GM12891 (cell line): ENCODE measurements at regions not wholly inside any gene's neighbourhood (a gene's known extent, or its start where the extent isn't known, plus 50 kb on each side); places are given as distances from the start of the nearest gene placed in this dataset.

Source experiments
- DNase-seq: peaks from one replicate; pipeline ENCODE4 v3.0.0; 2011; ENCODE audit warnings: low spot score; ENCODE audit not compliant: insufficient read length
- FAIRE-seq: peaks from 2 replicates; lab custom pipeline; 2011; peaks lifted over from hg19 to GRCh38; lab: Jason Lieb, UNC
- PAX5 ChIP-seq: IDR thresholded peaks from 2 replicates; pipeline ENCODE4 v1.6.1; 2011; ENCODE audit warnings: low read length, moderate library complexity, mild to moderate bottlenecking; ENCODE audit not compliant: insufficient read depth, severe bottlenecking
- POLR2A ChIP-seq: IDR thresholded peaks from 2 replicates; pipeline ENCODE4 v1.6.1; 2011; ENCODE audit warnings: low read depth, low read length, control low read depth
- POLR2AphosphoS5 ChIP-seq: IDR thresholded peaks from 2 replicates; pipeline ENCODE4 v1.6.1; 2011; ENCODE audit warnings: low read depth, low read length, control low read depth
- POU2F2 ChIP-seq: IDR thresholded peaks from 2 replicates; pipeline ENCODE4 v1.6.1; 2011; ENCODE audit warnings: low read depth, mild to moderate bottlenecking, control low read depth, low read length, moderate library complexity
- SPI1 ChIP-seq: IDR thresholded peaks from 2 replicates; pipeline ENCODE4 v1.6.1; 2011; ENCODE audit warnings: low read depth, low read length, control low read depth
- TAF1 ChIP-seq: IDR thresholded peaks from 2 replicates; pipeline ENCODE4 v1.6.1; 2011; ENCODE audit warnings: low read depth, low read length, control low read depth

- no peak for TF ChIP-seq TAF1
- no peak for TF ChIP-seq POU2F2
- no peak for TF ChIP-seq PAX5
- TF ChIP-seq SPI1, result no peak
- no peak for TF ChIP-seq POLR2AphosphoS5
- TF ChIP-seq POLR2A, result no peak
- no peak for DNase-seq
- FAIRE-seq, result no peak
Measured at GRCh38 chr5:124478264-124478663, 268.2 kb downstream of the ZNF608 start.

DNA sequence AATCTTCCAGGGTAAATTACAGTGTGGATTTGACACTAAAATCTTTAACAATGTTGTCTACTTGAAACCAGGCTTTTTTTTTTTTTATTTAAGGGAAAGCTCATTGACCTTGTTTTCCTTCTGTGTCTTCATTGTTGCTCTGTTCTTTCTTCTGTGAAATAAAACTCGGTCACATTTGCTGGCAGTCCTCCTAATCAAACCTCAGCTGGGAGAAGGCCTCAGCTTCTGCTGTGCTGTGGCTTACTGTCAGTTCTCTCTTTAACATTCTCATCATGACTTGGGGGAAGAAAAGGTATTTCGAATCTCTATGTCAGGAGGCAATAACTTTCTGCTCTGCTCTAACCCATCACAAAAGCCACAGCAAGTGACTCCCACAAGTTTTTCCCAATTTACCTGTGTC lies 268.9 kb downstream of the ZNF608 start:
- TF ChIP-seq PAX5 (no peak), POLR2AphosphoS5 (no peak), SPI1 (no peak), POU2F2 (no peak), TAF1 (no peak), POLR2A (no peak)
- FAIRE-seq, result no peak
- no peak for DNase-seq

GRCh38 chr5:124477062-124477461 lies 269.4 kb downstream of the ZNF608 start:
- no peak for DNase-seq
- no peak for FAIRE-seq
- no peak for TF ChIP-seq POLR2AphosphoS5
- no peak for TF ChIP-seq TAF1
- no peak for TF ChIP-seq POLR2A
- TF ChIP-seq POU2F2, result no peak
- TF ChIP-seq PAX5, result no peak
- TF ChIP-seq SPI1, result no peak

DNA sequence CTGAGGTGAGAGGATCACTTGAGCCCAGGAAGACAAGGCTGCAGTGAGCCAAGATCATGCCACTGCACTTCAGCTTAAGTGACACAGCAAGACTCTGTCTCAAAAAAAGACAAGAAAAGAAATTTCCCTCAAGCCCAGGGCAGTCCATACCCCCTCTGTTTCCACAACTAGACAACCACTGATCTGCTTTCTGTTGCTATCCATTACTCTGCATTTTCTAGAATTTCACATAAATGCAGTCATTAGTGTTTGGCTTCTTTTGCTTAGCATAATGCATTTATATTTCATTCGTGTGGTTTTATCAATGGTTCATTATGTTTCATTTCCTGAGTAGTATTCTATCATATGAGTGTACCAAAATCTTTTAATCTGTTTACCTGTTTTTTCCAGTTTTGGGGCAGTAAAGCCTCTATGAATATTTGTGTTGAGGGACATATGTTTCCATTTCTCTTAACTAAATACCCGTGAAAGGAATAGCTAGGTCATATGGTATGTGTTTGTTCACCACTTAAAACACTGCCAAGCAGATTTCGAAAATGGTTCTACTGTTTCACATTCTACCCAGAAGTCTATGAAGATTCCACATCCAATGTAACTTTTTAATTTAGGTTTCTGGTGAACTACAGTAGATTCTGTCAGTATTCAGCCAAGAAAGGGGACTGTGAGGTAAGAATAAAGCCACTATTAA lies 271.8 kb downstream of the ZNF608 start:
- FAIRE-seq, result no peak
- no peak for DNase-seq
- TF ChIP-seq POU2F2 (no peak), TAF1 (no peak), PAX5 (no peak), POLR2A (no peak), SPI1 (no peak), POLR2AphosphoS5 (no peak)

DNA sequence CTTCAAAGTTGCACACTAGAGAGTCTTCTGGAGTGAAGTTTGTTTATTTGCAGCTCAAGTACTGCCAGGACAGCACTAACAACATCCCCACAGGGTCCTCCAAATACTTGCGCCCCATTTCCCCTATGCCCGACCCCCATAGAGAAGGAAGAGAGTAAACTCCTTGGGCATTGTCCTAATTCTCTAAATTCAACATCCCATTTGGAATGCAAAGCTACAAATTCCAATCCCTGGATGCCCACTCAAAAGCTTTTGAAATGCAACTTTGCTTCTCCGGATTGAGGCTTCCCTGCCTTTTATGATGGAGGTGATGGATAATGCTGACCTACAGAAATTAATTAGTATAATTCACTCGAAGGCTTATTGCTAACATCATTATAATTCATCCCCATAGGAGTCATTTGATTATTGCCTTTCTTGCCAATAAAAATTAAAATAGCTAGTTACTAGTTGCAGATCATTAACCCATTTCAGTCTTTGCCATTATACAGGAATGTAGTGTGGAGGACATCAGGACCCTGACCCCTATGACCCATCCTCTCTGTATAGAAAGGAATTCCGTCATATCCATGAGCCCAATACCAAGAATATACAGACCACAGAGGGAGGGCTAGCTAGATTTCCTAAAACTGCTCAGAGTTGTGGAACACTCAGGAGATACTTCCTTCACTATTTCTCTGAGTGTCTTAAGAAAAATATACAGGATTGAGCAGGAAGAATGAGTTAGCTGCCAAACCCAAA lies 277.6 kb downstream of the ZNF608 start:
- DNase-seq (no peak), FAIRE-seq (no peak)
- TF ChIP-seq POU2F2 (no peak), SPI1 (no peak), POLR2A (no peak), TAF1 (no peak), POLR2AphosphoS5 (no peak), PAX5 (no peak)

- FAIRE-seq, result no peak
Measured at GRCh38 chr5:124467745-124468144, 278.7 kb downstream of the ZNF608 start.

DNA sequence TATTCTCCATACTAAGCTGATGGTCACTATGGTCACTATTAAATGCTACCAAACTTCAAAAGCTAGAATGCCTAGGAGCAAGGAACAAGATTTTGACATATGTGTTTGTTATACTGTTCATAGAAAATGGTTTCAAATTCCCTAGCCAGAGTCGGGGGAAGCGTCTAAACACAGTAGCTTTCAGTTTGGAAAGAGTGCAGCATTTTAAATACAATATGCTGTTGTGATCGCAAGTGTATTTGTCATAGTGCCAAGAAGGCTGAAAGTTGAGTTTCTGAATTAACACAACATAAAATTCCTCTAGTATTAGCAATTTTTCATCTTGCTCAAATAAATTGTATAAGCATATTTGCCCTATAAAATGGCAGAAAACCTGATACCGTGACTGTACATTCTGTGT lies 280.4 kb downstream of the ZNF608 start:
- TF ChIP-seq PAX5 (no peak), SPI1 (no peak), POU2F2 (no peak), TAF1 (no peak), POLR2A (no peak), POLR2AphosphoS5 (no peak)
- DNase-seq (no peak), FAIRE-seq (no peak)

More at GRCh38 chr5:124467745-124468144, 278.7 kb downstream of the ZNF608 start:
- no peak for TF ChIP-seq POLR2A
- no peak for TF ChIP-seq PAX5
- no peak for TF ChIP-seq POLR2AphosphoS5
- no peak for TF ChIP-seq TAF1
- no peak for TF ChIP-seq POU2F2
- no peak for TF ChIP-seq SPI1
- DNase-seq, result no peak

- TF ChIP-seq POU2F2 (no peak), POLR2A (no peak), POLR2AphosphoS5 (no peak), PAX5 (no peak), SPI1 (no peak), TAF1 (no peak)
- DNase-seq, result no peak
- FAIRE-seq, result no peak
Measured at GRCh38 chr5:124463851-124464250, 282.6 kb downstream of the ZNF608 start.

DNA sequence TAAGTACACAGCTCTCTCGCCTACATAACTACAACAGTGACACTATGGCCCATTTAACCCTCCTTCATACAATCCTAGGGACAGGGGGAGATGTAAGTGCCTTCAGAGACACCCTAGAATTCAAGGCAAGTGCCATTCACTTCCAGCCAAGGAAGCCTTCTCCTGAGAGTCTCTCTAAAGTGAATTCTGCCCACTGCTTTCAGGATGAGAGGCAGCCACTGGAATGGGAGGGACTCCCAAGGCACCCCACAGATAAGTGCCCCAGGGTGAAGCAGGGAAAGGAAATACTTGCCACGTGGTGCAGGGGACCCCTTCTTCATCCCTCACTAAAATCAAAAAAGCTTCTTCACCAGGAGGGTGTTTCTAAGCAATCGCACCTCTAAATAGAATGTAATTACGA lies 283.7 kb downstream of the ZNF608 start:
- no peak for TF ChIP-seq POU2F2
- TF ChIP-seq PAX5, result no peak
- TF ChIP-seq POLR2A, result no peak
- TF ChIP-seq POLR2AphosphoS5, result no peak
- no peak for TF ChIP-seq TAF1
- TF ChIP-seq SPI1, result no peak
- no peak for FAIRE-seq
- DNase-seq, result no peak

DNA sequence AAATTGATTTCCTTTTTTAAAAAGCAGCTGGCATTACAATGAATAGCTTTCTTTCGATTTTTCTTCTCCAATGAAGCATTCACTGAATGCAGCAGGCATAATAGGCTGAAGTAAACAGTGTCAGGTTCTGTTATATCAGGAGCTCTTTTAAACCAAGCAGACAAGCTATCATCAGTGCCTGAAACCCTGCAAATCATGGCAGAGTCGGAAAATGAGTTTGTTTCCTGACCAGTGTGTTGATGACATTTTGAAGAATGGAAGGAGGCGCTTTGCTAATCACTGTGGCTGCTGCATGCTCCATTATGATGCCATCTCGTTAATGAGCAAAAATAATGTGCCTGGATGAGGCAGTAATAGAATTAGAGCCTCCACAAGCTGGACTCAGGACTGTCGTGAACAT lies 284.5 kb downstream of the ZNF608 start:
- DNase-seq (no peak), FAIRE-seq (no peak)
- TF ChIP-seq POU2F2, result no peak
- no peak for TF ChIP-seq POLR2A
- no peak for TF ChIP-seq TAF1
- no peak for TF ChIP-seq POLR2AphosphoS5
- no peak for TF ChIP-seq PAX5
